ENCODE measurements at regions not wholly inside any gene's neighbourhood (a gene's known extent, or its start where the extent isn't known, plus 50 kb on each side); places are given as distances from the start of the nearest gene placed in this dataset.

DNA sequence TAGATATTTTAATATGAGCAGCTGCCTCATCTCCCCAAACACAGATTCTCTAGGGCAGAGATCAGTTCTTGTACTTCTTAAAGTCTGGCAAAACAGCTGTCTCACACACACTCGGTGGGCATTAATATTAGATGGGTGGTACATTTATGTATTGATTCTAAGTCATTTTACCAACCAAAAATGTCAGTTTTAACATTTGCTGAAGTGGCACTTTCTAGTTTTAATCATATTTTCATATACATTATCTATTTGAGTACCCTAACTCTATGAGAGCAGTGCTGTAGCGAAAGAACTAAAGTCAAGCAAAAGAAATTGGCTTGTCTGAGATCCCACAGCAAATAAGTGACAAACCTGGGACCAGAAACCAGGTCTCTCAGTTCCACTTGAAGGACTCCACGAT lies 134.5 kb upstream of the SPRY1 start:
- TF ChIP-seq CTCF (IDR thresholded peaks at IDR 0.05): no peak
- no peak for TF ChIP-seq POLR2A (IDR thresholded peaks at IDR 0.05)
- no peak for TF ChIP-seq POLR2AphosphoS5 (IDR thresholded peaks at IDR 0.05)
